MM.1S (cell line): ENCODE measurements at regions not wholly inside any gene's neighbourhood (a gene's known extent, or its start where the extent isn't known, plus 50 kb on each side); places are given as distances from the start of the nearest gene placed in this dataset.

Experiments
- CTCF ChIP-seq: fragments of 300-600 bp; sonication (generic); IDR thresholded peaks from 2 replicates; pipeline ENCODE4 v1.5.1; 2016; ENCODE audit warnings: antibody characterized with exemption, low read length, mixed read lengths
- EZH2 ChIP-seq: fragments of 300-600 bp; sonication (generic); optimal IDR thresholded peaks from 2 replicates; pipeline ENCODE3; 2017; ENCODE audit warnings: low read depth, mild to moderate bottlenecking, antibody characterized with exemption, low read length, mixed read lengths
- EZH2phosphoT487 ChIP-seq: fragments of 300-600 bp; sonication (generic); IDR thresholded peaks from 2 replicates; pipeline ENCODE4 v1.6.1; 2018; ENCODE audit warnings: antibody characterized with exemption, low read length

- TF ChIP-seq EZH2 (no peak), CTCF (no peak), EZH2phosphoT487 (no peak)
Observed at GRCh38 chr5:44708602-44709001, 100.1 kb upstream of the MRPS30 start.
